ENCODE measurements at regions not wholly inside any gene's neighbourhood (a gene's known extent, or its start where the extent isn't known, plus 50 kb on each side); places are given as distances from the start of the nearest gene placed in this dataset.

GRCh38 chr7:17523813-17524739 is 225.6 kb downstream of the AHR start:
- DNase-seq, result no peak

GRCh38 chr7:17524746-17525145 is 226.3 kb downstream of the AHR start:
- no peak for DNase-seq

- DNase-seq, result no peak
Observed at GRCh38 chr7:17526621-17527020, 228.2 kb downstream of the AHR start.

- DNase-seq, result no peak
Observed at GRCh38 chr7:17528636-17529035, 230.2 kb downstream of the AHR start.

GRCh38 chr7:17530244-17530643 is 231.8 kb downstream of the AHR start:
- no peak for DNase-seq

- DNase-seq, result no peak
Observed at GRCh38 chr7:17530741-17531421, 232.4 kb downstream of the AHR start.

GRCh38 chr7:17532861-17533404 is 234.5 kb downstream of the AHR start:
- DNase-seq, result no peak

- no peak for DNase-seq
Observed at GRCh38 chr7:17534348-17534747, 235.9 kb downstream of the AHR start.

- DNase-seq, result no peak
Observed at GRCh38 chr7:17535776-17536175, 237.3 kb downstream of the AHR start.

- no peak for DNase-seq
Observed at GRCh38 chr7:17544401-17544800, 245.9 kb downstream of the AHR start.

- no peak for DNase-seq
Observed at GRCh38 chr7:17545348-17545747, 246.9 kb downstream of the AHR start.

- no peak for DNase-seq
Observed at GRCh38 chr7:17546189-17546588, 247.7 kb downstream of the AHR start.

GRCh38 chr7:17546592-17546991 is 248.1 kb downstream of the AHR start:
- DNase-seq, result no peak

- no peak for DNase-seq
Observed at GRCh38 chr7:17548014-17548653, 249.7 kb downstream of the AHR start.

- DNase-seq, result no peak
Observed at GRCh38 chr7:17549406-17549805, 251.0 kb downstream of the AHR start.

GRCh38 chr7:17552373-17552772 is 253.9 kb downstream of the AHR start:
- DNase-seq, result no peak

GRCh38 chr7:17552952-17553351 is 254.5 kb downstream of the AHR start:
- no peak for DNase-seq

- DNase-seq, result no peak
Observed at GRCh38 chr7:17554341-17555015, 256.0 kb downstream of the AHR start.

GRCh38 chr7:17556247-17556956 is 257.9 kb downstream of the AHR start:
- no peak for DNase-seq

GRCh38 chr7:17557251-17557671 is 258.8 kb downstream of the AHR start:
- no peak for DNase-seq

GRCh38 chr7:17558135-17558534 is 259.7 kb downstream of the AHR start:
- no peak for DNase-seq

Data from NCI-H1694 treated with DMSO at 0.1 percent for 48 hours (cell line).